H1 (cell line): ENCODE measurements at regions not wholly inside any gene's neighbourhood (a gene's known extent, or its start where the extent isn't known, plus 50 kb on each side); places are given as distances from the start of the nearest gene placed in this dataset.
A peak's percentile ranks its signal among the peaks of the same experiment; 100 is the strongest.

Experiments used
- CTCF ChIA-PET: fragments of 300-600 bp; sonication (Branson Sonifier 250); formaldehyde crosslinking; loops from one replicate; lab custom pipeline; 2021; ENCODE audit not compliant: partially characterized antibody; lab: Charles Lee
- POLR2A ChIA-PET: fragments of 300-600 bp; sonication (Branson Sonifier 250); formaldehyde crosslinking; loops from one replicate; lab custom pipeline; 2021; ENCODE audit warnings: inconsistent platforms; ENCODE audit not compliant: partially characterized antibody; lab: Charles Lee
- DNase-seq, 2 experiments: peaks; one replicate each; pipeline versions ENCODE4 v3.0.0 to v3.0.0-alpha.2; 2010 to 2022; ENCODE audit warnings: low spot score in 2 of 2, low read depth in 1 of 2, mixed read lengths in 1 of 2
- FAIRE-seq: peaks from 2 replicates; lab custom pipeline; 2011; peaks lifted over from hg19 to GRCh38; lab: Jason Lieb, UNC
- H2AFZ ChIP-seq: 2 replicates; pipeline ENCODE4 v1.8.1; 2012; ENCODE audit warnings: low read length, inconsistent platforms
- H2AK5ac ChIP-seq: 2 replicates; pipeline ENCODE4 v1.6.1; 2013; ENCODE audit warnings: low read depth, low read length
- H2BK120ac ChIP-seq: replicated peaks from 2 replicates; pipeline ENCODE3; 2013; ENCODE audit warnings: low read depth, low read length, inconsistent platforms
- H2BK12ac ChIP-seq: 2 replicates; pipeline ENCODE4 v1.6.1; 2013; ENCODE audit warnings: low read depth, low read length
- H2BK15ac ChIP-seq: 2 replicates; pipeline ENCODE4 v1.6.1; 2013; ENCODE audit warnings: low read length
- H2BK20ac ChIP-seq: 2 replicates; pipeline ENCODE4 v1.6.1; 2013; ENCODE audit warnings: low read length
- H2BK5ac ChIP-seq: 2 replicates; pipeline ENCODE4 v1.6.1; 2013; ENCODE audit warnings: low read depth, low read length
- H3K14ac ChIP-seq: 2 replicates; pipeline ENCODE4 v1.6.1; 2013; ENCODE audit warnings: inconsistent platforms; ENCODE audit not compliant: insufficient read length
- H3K18ac ChIP-seq: 2 replicates; pipeline ENCODE4 v1.6.1; 2013; ENCODE audit warnings: low read length; ENCODE audit errors: extremely low read depth
- H3K23ac ChIP-seq: 2 replicates; pipeline ENCODE4 v1.6.1; 2013; ENCODE audit warnings: inconsistent platforms; ENCODE audit not compliant: insufficient read length
- H3K23me2 ChIP-seq: 2 replicates; pipeline ENCODE4 v1.6.1; 2013; ENCODE audit warnings: low read depth, low read length
- H3K27ac ChIP-seq: 2 replicates; pipeline ENCODE4 v1.6.1; 2011; ENCODE audit warnings: low read depth, low read length, inconsistent platforms
- H3K27me3 ChIP-seq, 4 experiments: replicated peaks in 1 of 4; 1 replicate in 1 of 4; 2 replicates in 3 of 4; pipeline versions ENCODE4 v1.6.1 to v1.8.1; 2011 to 2013; ENCODE audit warnings: low read length in 3 of 4, mild to moderate bottlenecking in 3 of 4, inconsistent platforms in 2 of 4, mixed read lengths in 2 of 4, moderate library complexity in 1 of 4; ENCODE audit not compliant: control insufficient read depth in 3 of 4, insufficient read depth in 3 of 4; ENCODE audit errors: extremely low read depth in 1 of 4
- H3K36me3 ChIP-seq, 4 experiments: 2 replicates each; pipeline versions ENCODE4 v1.6.1 to v1.8.1; 2011 to 2013; ENCODE audit warnings: mild to moderate bottlenecking in 4 of 4, low read length in 3 of 4, moderate library complexity in 2 of 4, control low read depth in 1 of 4, inconsistent platforms in 1 of 4; ENCODE audit not compliant: insufficient read depth in 4 of 4, control insufficient read depth in 2 of 4
- H3K4ac ChIP-seq: replicated peaks from 2 replicates; pipeline ENCODE3; 2013; ENCODE audit warnings: low read length, low read depth, mixed read lengths, inconsistent platforms; ENCODE audit not compliant: insufficient read length
- H3K4me1 ChIP-seq, 4 experiments: replicated peaks in 1 of 4; 1 replicate in 1 of 4; 2 replicates in 3 of 4; pipeline versions ENCODE4 v1.6.1 to v1.8.1; 2011 to 2013; ENCODE audit warnings: low read length in 3 of 4, inconsistent platforms in 2 of 4, mixed read lengths in 1 of 4; ENCODE audit not compliant: insufficient read depth in 4 of 4, control insufficient read depth in 3 of 4
- H3K4me2 ChIP-seq, 2 experiments: 2 replicates each; pipeline versions ENCODE4 v1.6.1 to v1.8.1; 2011 to 2013; ENCODE audit warnings: low read depth in 2 of 2, low read length in 2 of 2, control low read depth in 1 of 2, inconsistent platforms in 1 of 2, mild to moderate bottlenecking in 1 of 2; ENCODE audit not compliant: insufficient read depth in 1 of 2
- H3K4me3 ChIP-seq, 4 experiments: fragments of 200-600, 300-600 bp in 1 of 4; sonication (generic), shearing (Covaris generic), sonication (Bioruptor Twin) in 1 of 4; 2 replicates each; pipeline versions ENCODE4 v1.5.1 to v1.8.1; 2011 to 2016; ENCODE audit warnings: low read length in 4 of 4, low read depth in 3 of 4, control low read depth in 2 of 4, inconsistent platforms in 2 of 4, mild to moderate bottlenecking in 2 of 4, mixed read lengths in 1 of 4, moderate library complexity in 1 of 4; ENCODE audit not compliant: insufficient read depth in 2 of 4; ENCODE audit errors: extremely low read depth in 1 of 4
- H3K56ac ChIP-seq: replicated peaks from 2 replicates; pipeline ENCODE3; 2013; ENCODE audit warnings: low read depth, mild to moderate bottlenecking, mixed read lengths, low read length, inconsistent platforms; ENCODE audit not compliant: insufficient read length
- H3K79me1 ChIP-seq: 2 replicates; pipeline ENCODE4 v1.6.1; 2013; ENCODE audit warnings: low read depth, low read length, control low read depth
- H3K79me2 ChIP-seq, 2 experiments: 2 replicates each; pipeline versions ENCODE4 v1.6.1 to v1.8.1; 2012 to 2013; ENCODE audit warnings: low read length in 2 of 2, mild to moderate bottlenecking in 2 of 2, inconsistent platforms in 1 of 2; ENCODE audit not compliant: insufficient read depth in 2 of 2, control insufficient read depth in 1 of 2
- H3K9ac ChIP-seq, 4 experiments: replicated peaks in 1 of 4; 1 replicate in 1 of 4; 2 replicates in 3 of 4; pipeline versions ENCODE4 v1.6.1 to v1.8.1; 2011 to 2013; ENCODE audit warnings: low read depth in 3 of 4, low read length in 3 of 4, control low read depth in 2 of 4, mild to moderate bottlenecking in 2 of 4, moderate library complexity in 2 of 4, inconsistent platforms in 1 of 4; ENCODE audit errors: extremely low read depth in 1 of 4
- H3K9me3 ChIP-seq, 2 experiments: 2 replicates each; pipeline versions ENCODE4 v1.6.1 to v1.8.1; 2012 to 2013; ENCODE audit warnings: mild to moderate bottlenecking in 2 of 2, moderate library complexity in 2 of 2, control low read depth in 1 of 2, inconsistent platforms in 1 of 2, low read depth in 1 of 2, low read length in 1 of 2, mixed read lengths in 1 of 2; ENCODE audit not compliant: insufficient read depth in 2 of 2
- H4K20me1 ChIP-seq, 2 experiments: replicated peaks in 1 of 2; 2 replicates each; pipeline versions ENCODE3 to v1.8.1; 2011 to 2013; ENCODE audit warnings: inconsistent platforms in 2 of 2, low read length in 2 of 2, mild to moderate bottlenecking in 1 of 2; ENCODE audit not compliant: insufficient read depth in 2 of 2, control insufficient read depth in 1 of 2
- H4K5ac ChIP-seq: 2 replicates; pipeline ENCODE4 v1.6.1; 2013; ENCODE audit warnings: low read length, low read depth, mixed read lengths, inconsistent platforms; ENCODE audit not compliant: insufficient read length
- H4K8ac ChIP-seq: 2 replicates; pipeline ENCODE4 v1.8.0; 2013; ENCODE audit warnings: mild to moderate bottlenecking, moderate library complexity, low read length, inconsistent platforms; ENCODE audit not compliant: insufficient read depth; ENCODE audit errors: extremely low read depth
- H4K91ac ChIP-seq: replicated peaks from 2 replicates; pipeline ENCODE3; 2013; ENCODE audit warnings: low read length, mixed read lengths, inconsistent platforms; ENCODE audit not compliant: insufficient read length
- MAX ChIP-seq: IDR thresholded peaks from 2 replicates; pipeline ENCODE4 v1.6.1; 2012; ENCODE audit warnings: inconsistent platforms
- RBBP5 ChIP-seq: IDR thresholded peaks from 2 replicates; pipeline ENCODE4 v1.7.1; 2012; ENCODE audit warnings: low read depth, mild to moderate bottlenecking, inconsistent platforms, low read length, moderate library complexity, borderline replicate concordance
- SUZ12 ChIP-seq: fragments of 200-600 bp; sonication (generic); IDR thresholded peaks from 2 replicates; pipeline ENCODE4 v1.6.1; 2012; ENCODE audit warnings: mild to moderate bottlenecking, inconsistent platforms, low read length, moderate library complexity, mixed read lengths
- YY1 ChIP-seq: IDR thresholded peaks from 2 replicates; pipeline ENCODE4 v1.6.1; 2011; ENCODE audit warnings: low read depth, mild to moderate bottlenecking, low read length
- WGBS, 2 experiments: shearing (Covaris generic) in 1 of 2; methylation state at CpG; one replicate each; pipeline versions ENCODE4 v1.1.6 to v1.1.7; 2013 to 2015; ENCODE audit warnings: low lambda C conversion rate in 2 of 2, mixed read lengths in 2 of 2, inconsistent platforms in 1 of 2, low coverage in 1 of 2, missing lambda C conversion rate in 1 of 2; ENCODE audit not compliant: insufficient replicate concordance in 2 of 2, insufficient coverage in 1 of 2, insufficient read length in 1 of 2; ENCODE audit errors: extremely low coverage in 1 of 2, missing lambda C conversion rate in 1 of 2; 5-methylcytosine and 5-hydroxymethylcytosine counted together

DNA sequence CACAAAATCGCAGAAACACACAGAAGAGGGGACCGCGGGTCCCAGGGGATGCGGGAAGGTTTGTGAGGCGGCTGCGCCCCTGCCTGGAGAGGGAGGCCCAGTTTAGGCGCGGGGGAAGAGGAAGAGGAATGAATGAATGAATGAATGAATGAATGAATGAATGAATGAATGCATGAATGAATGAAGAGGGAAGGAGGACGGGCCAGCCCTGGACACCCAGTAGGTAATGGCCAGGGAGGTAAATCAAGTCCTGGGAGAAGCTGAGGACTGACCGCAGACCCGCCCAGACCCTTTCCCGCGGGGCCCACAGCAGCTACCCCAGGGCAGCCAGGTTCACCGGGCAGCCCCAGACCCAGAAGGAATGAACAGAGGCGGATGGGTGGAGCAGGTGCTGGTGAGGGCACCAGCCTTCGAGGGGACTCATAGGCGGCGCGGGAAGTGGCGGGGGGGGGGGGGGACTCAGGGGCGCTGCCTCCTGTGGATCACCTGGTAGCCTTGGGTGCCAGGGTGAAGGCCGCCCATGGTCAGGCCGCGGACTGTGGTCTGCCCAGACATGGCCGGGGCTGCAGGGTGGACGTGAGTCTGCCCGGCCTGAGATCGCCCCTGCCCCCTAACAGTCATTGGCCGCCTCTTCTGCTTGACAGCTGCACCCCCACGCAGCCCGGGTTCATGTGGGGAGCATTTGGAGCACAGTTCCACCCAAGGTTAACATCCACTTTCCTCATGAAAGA, 192.0 kb upstream of the PDE10A start:
- TF ChIP-seq MAX: no peak
- TF ChIP-seq RBBP5: no peak
- no peak for TF ChIP-seq SUZ12
- TF ChIP-seq YY1: no peak
- Histone ChIP-seq H3K56ac (no peak overlapping the region), H3K79me2 (no peaks in the 10 kb centered on the region), H3K18ac (no peak overlapping the region), H3K9ac (no peak overlapping the region), H4K5ac (no peak overlapping the region), H3K27me3 (peaks cover 14 to 39% (median 28%) of the 10 kb centered on the region in 4 experiments), H2BK12ac (no peak overlapping the region), H3K27ac (no peak overlapping the region), H3K23me2 (peaks cover 6% of the 10 kb centered on the region; the same call in 1 of the 2 replicates), H3K9me3 (no peaks in the 10 kb centered on the region), H2AK5ac (no peak overlapping the region), H3K4me2 (peak overlapping the region; percentile 64 to 79), H3K4ac (no peak overlapping the region), H3K14ac (no peak overlapping the region), H3K23ac (no peak overlapping the region), H3K36me3 (no peaks in the 10 kb centered on the region), H2BK20ac (no peak overlapping the region), H3K4me1 (peaks cover 0 to 11% (median 3%) of the 10 kb centered on the region in 4 experiments; a peak in 4 of 7 replicates), H2AFZ (no peak overlapping the region; the same call in 1 of the 2 replicates), H3K4me3 (peak overlapping the region; percentile 28 to 68 (median 43); a peak in 7 of 8 replicates), H2BK15ac (no peak overlapping the region), H2BK120ac (no peak overlapping the region), H4K20me1 (no peaks in the 10 kb centered on the region), H4K91ac (no peak overlapping the region), H2BK5ac (no peak overlapping the region), H4K8ac (no peak overlapping the region), H3K79me1 (no peaks in the 10 kb centered on the region)
- 77% methylated on average over 23 of the region's 31 CpGs; no CpG with 5 or more reads in 1 of the 2 experiments for WGBS, 2 experiments
- DNase-seq (no peak), FAIRE-seq (no peak)
- POLR2A ChIA-PET: no interaction called here
- CTCF ChIA-PET: interaction anchor here (0.7 to 1.9 kb wide), 7 partner anchors 10 to 415 kb away, joined by 3 to 5 read pairs (median 3); no protein-coding TSS in a partner anchor
